CD14-positive monocyte (primary cell): ENCODE measurements at regions not wholly inside any gene's neighbourhood (a gene's known extent, or its start where the extent isn't known, plus 50 kb on each side); places are given as distances from the start of the nearest gene placed in this dataset.

Source experiments
- DNase-seq, 3 donors: peaks; one replicate each; pipeline ENCODE4 v3.0.0-alpha.2; 2011 to 2022
- H2AFZ ChIP-seq: 2 replicates; pipeline ENCODE4 v1.6.0; 2012; ENCODE audit warnings: mild to moderate bottlenecking, low read depth, low read length, inconsistent platforms; ENCODE audit not compliant: insufficient read depth, poor library complexity, severe bottlenecking
- H3K27ac ChIP-seq, 2 donors: 1 replicate in 1 of 2; 2 replicates in 1 of 2; pipeline ENCODE4 v1.5.1; 2012 to 2013; ENCODE audit warnings: low read length in 2 of 2, control low read depth in 1 of 2, inconsistent platforms in 1 of 2, low read depth in 1 of 2, mild to moderate bottlenecking in 1 of 2
- H3K27me3 ChIP-seq, 2 donors: one replicate each; pipeline versions ENCODE4 v1.6.0 to v1.6.1; 2011 to 2013; ENCODE audit warnings: low read length in 2 of 2; ENCODE audit not compliant: control insufficient read depth in 2 of 2, insufficient read depth in 2 of 2
- H3K36me3 ChIP-seq, 2 donors: replicated peaks in 1 of 2; 1 replicate in 1 of 2; 2 replicates in 1 of 2; pipeline versions ENCODE4 v1.5.1 to v1.6.1; 2012 to 2013; ENCODE audit warnings: low read length in 2 of 2, control low read depth in 1 of 2, inconsistent platforms in 1 of 2, mild to moderate bottlenecking in 1 of 2; ENCODE audit not compliant: insufficient read depth in 2 of 2, control insufficient read depth in 1 of 2
- H3K4me1 ChIP-seq, 2 donors: 1 replicate in 1 of 2; 2 replicates in 1 of 2; pipeline versions ENCODE4 v1.5.1 to v1.6.1; 2012 to 2013; ENCODE audit warnings: low read length in 2 of 2, control low read depth in 1 of 2, inconsistent platforms in 1 of 2, mild to moderate bottlenecking in 1 of 2, moderate library complexity in 1 of 2; ENCODE audit not compliant: insufficient read depth in 2 of 2, control insufficient read depth in 1 of 2
- H3K4me2 ChIP-seq: replicated peaks from 2 replicates; pipeline ENCODE3; 2012; ENCODE audit warnings: low read length, moderate library complexity, mild to moderate bottlenecking; ENCODE audit not compliant: poor library complexity, severe bottlenecking; ENCODE audit errors: extremely low read depth
- H3K4me3 ChIP-seq, 3 experiments: fragments of 200-600 bp in 1 of 3; sonication (generic) in 1 of 3; replicated peaks in 1 of 3; 1 replicate in 2 of 3; 2 replicates in 1 of 3; pipeline ENCODE4 v1.5.1; 2011 to 2013; ENCODE audit warnings: low read length in 3 of 3, mild to moderate bottlenecking in 3 of 3, control low read depth in 2 of 3, low read depth in 2 of 3, inconsistent platforms in 1 of 3, moderate library complexity in 1 of 3
- H3K79me2 ChIP-seq: 2 replicates; pipeline ENCODE4 v1.6.0; 2012; ENCODE audit warnings: mild to moderate bottlenecking, control low read depth, inconsistent platforms, low read length, moderate library complexity; ENCODE audit not compliant: insufficient read depth
- H3K9ac ChIP-seq: 2 replicates; pipeline ENCODE4 v1.6.0; 2017; ENCODE audit warnings: low read length, mild to moderate bottlenecking; ENCODE audit not compliant: insufficient read depth, poor library complexity, severe bottlenecking
- H3K9me3 ChIP-seq, 2 donors: replicated peaks in 1 of 2; 1 replicate in 1 of 2; 2 replicates in 1 of 2; pipeline versions ENCODE4 v1.5.1 to v1.6.1; 2012 to 2013; ENCODE audit warnings: low read length in 2 of 2, control low read depth in 1 of 2; ENCODE audit not compliant: control insufficient read depth in 1 of 2, insufficient read depth in 1 of 2
- H4K20me1 ChIP-seq: 2 replicates; pipeline ENCODE4 v1.6.0; 2012; ENCODE audit warnings: mild to moderate bottlenecking, low read length, control low read depth, moderate library complexity; ENCODE audit not compliant: insufficient read depth
- H3K27ac Mint-ChIP-seq, 7 donors: one replicate each; pipeline ENCODE4 v1.8.0; 2020; ENCODE audit warnings: mild to moderate bottlenecking in 7 of 7, mixed read lengths in 7 of 7, moderate library complexity in 6 of 7, inconsistent platforms in 2 of 7
- H3K27me3 Mint-ChIP-seq, 3 donors: one replicate each; pipeline ENCODE4 v1.8.0; 2021 to 2022; ENCODE audit warnings: low read depth in 3 of 3, mild to moderate bottlenecking in 3 of 3, mixed read lengths in 3 of 3, moderate library complexity in 3 of 3, inconsistent platforms in 1 of 3
- H3K36me3 Mint-ChIP-seq, 2 donors: one replicate each; pipeline ENCODE4 v1.8.0; 2020; ENCODE audit warnings: mixed read lengths in 2 of 2, inconsistent platforms in 1 of 2, mild to moderate bottlenecking in 1 of 2
- H3K4me1 Mint-ChIP-seq: one replicate; pipeline ENCODE4 v1.8.0; 2020; ENCODE audit warnings: mild to moderate bottlenecking, mixed read lengths
- H3K4me3 Mint-ChIP-seq, 2 donors: one replicate each; pipeline ENCODE4 v1.8.0; 2020; ENCODE audit warnings: mild to moderate bottlenecking in 2 of 2, mixed read lengths in 2 of 2, moderate library complexity in 1 of 2
- H3K9me3 Mint-ChIP-seq, 7 donors: one replicate each; pipeline ENCODE4 v1.8.0; 2020 to 2022; ENCODE audit warnings: mixed read lengths in 7 of 7, mild to moderate bottlenecking in 6 of 7, moderate library complexity in 6 of 7, inconsistent platforms in 2 of 7
- CTCF ChIP-seq: fragments of 200-600 bp; IDR thresholded peaks from one replicate; pipeline ENCODE4 v1.8.0; 2022; ENCODE audit warnings: antibody characterized with exemption, mild to moderate bottlenecking
- whole genome bisulfite sequencing: methylation state at CpG from one replicate; pipeline ENCODE4 v1.1.5; 2013; ENCODE audit warnings: missing lambda C conversion rate; ENCODE audit not compliant: insufficient coverage; 5-methylcytosine and 5-hydroxymethylcytosine counted together
- intact Hi-C, 2 donors: fragments of 100-400 bp; cut with micrococcal nuclease; formaldehyde crosslinking; loops; one replicate each; pipeline versions ENCODE4 v1.15.0 to v1.15.1; 2023

- WGBS, result 67% methylated on average over 1 of the region's 2 CpGs
- intact Hi-C loops, result no loop called here
- H3K27me3 Mint-ChIP-seq, result peaks cover 0 to 1% (median 0%) of the 10 kb centered on the region in 3 donors
- no peaks in the 10 kb centered on the region for H3K36me3 ChIP-seq
- TF ChIP-seq CTCF, result no peak
- no peak overlapping the region for H3K4me2 ChIP-seq
- no peak overlapping the region for H3K9ac ChIP-seq
- no peak overlapping the region for H3K4me3 ChIP-seq
- H3K4me1 ChIP-seq, result no peaks in the 10 kb centered on the region
- no peaks in the 10 kb centered on the region for H3K79me2 ChIP-seq
- H3K27me3 ChIP-seq, result no peaks in the 10 kb centered on the region
- H4K20me1 ChIP-seq, result no peaks in the 10 kb centered on the region
- no peak overlapping the region for H3K27ac ChIP-seq
- H3K36me3 Mint-ChIP-seq, result no peaks in the 10 kb centered on the region
- H3K9me3 Mint-ChIP-seq, result peaks cover 0 to 1% (median 0%) of the 10 kb centered on the region in 7 donors
- no peak overlapping the region for H2AFZ ChIP-seq
- DNase-seq, result no peak
- no peaks in the 10 kb centered on the region for H3K9me3 ChIP-seq
- no peak overlapping the region for H3K4me3 Mint-ChIP-seq
- no peak overlapping the region for H3K27ac Mint-ChIP-seq
- no peaks in the 10 kb centered on the region for H3K4me1 Mint-ChIP-seq
These were observed 300.2 kb upstream of the PRKD1 start for GRCh38 chr14:30227876-30228275.

- TF ChIP-seq CTCF, result no peak
- Histone ChIP-seq H3K4me2 (no peak overlapping the region), H3K4me1 (no peaks in the 10 kb centered on the region), H3K79me2 (no peaks in the 10 kb centered on the region), H3K27ac (no peak overlapping the region), H4K20me1 (no peaks in the 10 kb centered on the region), H3K9ac (no peak overlapping the region), H3K9me3 (no peaks in the 10 kb centered on the region), H3K27me3 (no peaks in the 10 kb centered on the region), H3K4me3 (no peak overlapping the region), H2AFZ (no peak overlapping the region), H3K36me3 (no peaks in the 10 kb centered on the region)
- Mint-ChIP-seq H3K4me3 (no peak overlapping the region), H3K27ac (no peak overlapping the region), H3K9me3 (peaks cover 0 to 2% (median 0%) of the 10 kb centered on the region in 7 donors), H3K36me3 (no peaks in the 10 kb centered on the region), H3K27me3 (no peaks in the 10 kb centered on the region), H3K4me1 (no peaks in the 10 kb centered on the region)
- no CpG with 5 or more reads among the region's 3 CpGs for WGBS
- intact Hi-C loops, result no loop called here
- no peak for DNase-seq
These were observed 303.1 kb upstream of the PRKD1 start for GRCh38 chr14:30230719-30231118.
